ENCODE measurements at regions not wholly inside any gene's neighbourhood (a gene's known extent, or its start where the extent isn't known, plus 50 kb on each side); places are given as distances from the start of the nearest gene placed in this dataset.

- Mint-ChIP-seq H3K4me3 (no peak overlapping the region), H3K27ac (no peak overlapping the region), H3K36me3 (no peaks in the 10 kb centered on the region), H3K4me1 (no peaks in the 10 kb centered on the region), H3K27me3 (ENCODE audit: low read depth in 3 of 3) (peaks cover 3 to 10% (median 5%) of the 10 kb centered on the region in 3 donors), H3K9me3 (peaks cover 0 to 11% (median 5%) of the 10 kb centered on the region in 7 donors)
- Histone ChIP-seq H3K79me2 (ENCODE audit: insufficient read depth, low read length) (no peaks in the 10 kb centered on the region), H3K9ac (ENCODE audit: insufficient read depth, low read length, poor library complexity, severe bottlenecking) (no peak overlapping the region), H3K4me3 (replicated peaks in 1 of 3; ENCODE audit: low read depth in 2 of 3, low read length in 3 of 3) (no peak overlapping the region), H3K27ac (ENCODE audit: low read depth in 1 of 2, low read length in 2 of 2) (no peak overlapping the region), H3K4me2 (replicated peaks; ENCODE audit: extremely low read depth, low read length, poor library complexity, severe bottlenecking) (no peak overlapping the region), H4K20me1 (ENCODE audit: insufficient read depth, low read length) (no peaks in the 10 kb centered on the region), H3K9me3 (replicated peaks in 1 of 2; ENCODE audit: control insufficient read depth in 1 of 2, insufficient read depth in 1 of 2, low read length in 2 of 2) (no peaks in the 10 kb centered on the region), H3K36me3 (replicated peaks in 1 of 2; ENCODE audit: control insufficient read depth in 1 of 2, insufficient read depth in 2 of 2, low read length in 2 of 2) (no peaks in the 10 kb centered on the region), H3K27me3 (ENCODE audit: control insufficient read depth in 2 of 2, insufficient read depth in 2 of 2, low read length in 2 of 2) (no peaks in the 10 kb centered on the region), H2AFZ (ENCODE audit: insufficient read depth, low read depth, low read length, poor library complexity, severe bottlenecking) (no peak overlapping the region), H3K4me1 (ENCODE audit: control insufficient read depth in 1 of 2, insufficient read depth in 2 of 2, low read length in 2 of 2) (no peaks in the 10 kb centered on the region)
- no peak for DNase-seq
- TF ChIP-seq, protein P1, sequence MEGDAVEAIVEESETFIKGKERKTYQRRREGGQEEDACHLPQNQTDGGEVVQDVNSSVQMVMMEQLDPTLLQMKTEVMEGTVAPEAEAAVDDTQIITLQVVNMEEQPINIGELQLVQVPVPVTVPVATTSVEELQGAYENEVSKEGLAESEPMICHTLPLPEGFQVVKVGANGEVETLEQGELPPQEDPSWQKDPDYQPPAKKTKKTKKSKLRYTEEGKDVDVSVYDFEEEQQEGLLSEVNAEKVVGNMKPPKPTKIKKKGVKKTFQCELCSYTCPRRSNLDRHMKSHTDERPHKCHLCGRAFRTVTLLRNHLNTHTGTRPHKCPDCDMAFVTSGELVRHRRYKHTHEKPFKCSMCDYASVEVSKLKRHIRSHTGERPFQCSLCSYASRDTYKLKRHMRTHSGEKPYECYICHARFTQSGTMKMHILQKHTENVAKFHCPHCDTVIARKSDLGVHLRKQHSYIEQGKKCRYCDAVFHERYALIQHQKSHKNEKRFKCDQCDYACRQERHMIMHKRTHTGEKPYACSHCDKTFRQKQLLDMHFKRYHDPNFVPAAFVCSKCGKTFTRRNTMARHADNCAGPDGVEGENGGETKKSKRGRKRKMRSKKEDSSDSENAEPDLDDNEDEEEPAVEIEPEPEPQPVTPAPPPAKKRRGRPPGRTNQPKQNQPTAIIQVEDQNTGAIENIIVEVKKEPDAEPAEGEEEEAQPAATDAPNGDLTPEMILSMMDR (IDR thresholded peaks at IDR 0.05) = no peak
- 83% methylated on average over 1 of the region's 2 CpGs for WGBS (ENCODE audit: insufficient coverage)
- intact Hi-C loops (cut with micrococcal nuclease) = no loop called here
Measured at GRCh38 chr12:115813256-115813655, 464.2 kb downstream of the MED13L start.

DNA sequence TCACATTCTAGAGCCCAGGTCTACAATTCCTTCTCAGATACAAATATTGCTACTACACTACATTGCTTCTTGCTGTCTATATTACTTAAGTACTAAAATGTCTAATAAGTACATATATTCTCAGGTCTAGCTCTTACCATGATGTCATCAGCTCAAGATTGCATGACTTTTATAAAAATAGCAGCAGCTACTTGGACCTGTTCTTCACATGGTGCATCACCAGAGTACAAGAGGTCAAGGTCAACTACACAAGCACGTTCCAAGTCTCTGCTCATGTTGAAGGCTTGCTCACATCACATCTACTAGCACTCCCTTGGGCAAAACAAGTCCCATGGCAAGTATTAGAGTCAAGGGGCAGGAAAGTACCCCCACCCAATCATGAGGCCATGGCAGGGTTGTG lies 465.6 kb downstream of the MED13L start:
- Histone ChIP-seq H3K4me1 (ENCODE audit: control insufficient read depth in 1 of 2, insufficient read depth in 2 of 2, low read length in 2 of 2) (no peaks in the 10 kb centered on the region), H3K79me2 (ENCODE audit: insufficient read depth, low read length) (no peaks in the 10 kb centered on the region), H3K9ac (ENCODE audit: insufficient read depth, low read length, poor library complexity, severe bottlenecking) (no peak overlapping the region), H4K20me1 (ENCODE audit: insufficient read depth, low read length) (no peaks in the 10 kb centered on the region), H3K4me2 (replicated peaks; ENCODE audit: extremely low read depth, low read length, poor library complexity, severe bottlenecking) (no peak overlapping the region), H2AFZ (ENCODE audit: insufficient read depth, low read depth, low read length, poor library complexity, severe bottlenecking) (no peak overlapping the region), H3K4me3 (replicated peaks in 1 of 3; ENCODE audit: low read depth in 2 of 3, low read length in 3 of 3) (no peak overlapping the region), H3K36me3 (replicated peaks in 1 of 2; ENCODE audit: control insufficient read depth in 1 of 2, insufficient read depth in 2 of 2, low read length in 2 of 2) (no peaks in the 10 kb centered on the region), H3K27ac (ENCODE audit: low read depth in 1 of 2, low read length in 2 of 2) (no peak overlapping the region), H3K9me3 (replicated peaks in 1 of 2; ENCODE audit: control insufficient read depth in 1 of 2, insufficient read depth in 1 of 2, low read length in 2 of 2) (no peaks in the 10 kb centered on the region), H3K27me3 (ENCODE audit: control insufficient read depth in 2 of 2, insufficient read depth in 2 of 2, low read length in 2 of 2) (no peaks in the 10 kb centered on the region)
- H3K4me1 Mint-ChIP-seq = no peaks in the 10 kb centered on the region
- H3K9me3 Mint-ChIP-seq = peaks cover 0 to 10% (median 5%) of the 10 kb centered on the region in 7 donors
- H3K4me3 Mint-ChIP-seq = no peak overlapping the region
- no peak for DNase-seq
- no peaks in the 10 kb centered on the region for H3K36me3 Mint-ChIP-seq
- no peak overlapping the region for H3K27ac Mint-ChIP-seq
- intact Hi-C loops (cut with micrococcal nuclease) = no loop called here
- peaks cover 3 to 10% (median 5%) of the 10 kb centered on the region in 3 donors for H3K27me3 Mint-ChIP-seq (ENCODE audit: low read depth in 3 of 3)
- WGBS (ENCODE audit: insufficient coverage) = no CpG with 5 or more reads among the region's 1 CpG
- TF ChIP-seq, protein P1 (IDR thresholded peaks at IDR 0.05) = no peak
